Vagina (tissue), 2 donors: ENCODE measurements at regions not wholly inside any gene's neighbourhood (a gene's known extent, or its start where the extent isn't known, plus 50 kb on each side); places are given as distances from the start of the nearest gene placed in this dataset.

Source experiments
- DNase-seq, 2 donors: peaks; one replicate each; pipeline ENCODE4 v3.0.0-alpha.2; 2017; ENCODE audit errors: extremely low spot score in 2 of 2
- H3K27ac ChIP-seq: fragments of 200-600 bp; sonication (generic); one replicate; pipeline ENCODE4 v1.5.1; 2019
- H3K27me3 ChIP-seq: fragments of 200-600 bp; sonication (generic); one replicate; pipeline ENCODE4 v1.5.1; 2019
- H3K36me3 ChIP-seq, 2 donors: fragments of 200-600 bp; sonication (generic); one replicate each; pipeline ENCODE4 v1.5.1; 2017 to 2019
- H3K4me1 ChIP-seq: fragments of 200-600 bp; sonication (generic); one replicate; pipeline ENCODE4 v1.5.1; 2019
- H3K4me3 ChIP-seq, 2 donors: fragments of 200-600 bp; sonication (generic); 1 replicate in 1 of 2; 2 replicates in 1 of 2; pipeline ENCODE4 v1.5.1; 2016 to 2019
- H3K9me3 ChIP-seq: fragments of 200-600 bp; sonication (generic); one replicate; pipeline ENCODE4 v1.5.1; 2019
- CTCF ChIP-seq, 3 experiments: fragments of 450-650 bp in 2 of 3; fragments of 200-600 bp in 1 of 3; sonication (generic) in 1 of 3; IDR thresholded peaks; one replicate each; pipeline ENCODE4 v1.5.1; 2017 to 2019; ENCODE audit warnings: antibody characterized with exemption in 3 of 3, mild to moderate bottlenecking in 2 of 3, moderate library complexity in 2 of 3
- POLR2A ChIP-seq, 2 donors: fragments of 450-650 bp; IDR thresholded peaks; one replicate each; pipeline ENCODE4 v1.6.1; 2017; ENCODE audit warnings: antibody characterized with exemption in 2 of 2, mild to moderate bottlenecking in 2 of 2, moderate library complexity in 2 of 2
- POLR2AphosphoS5 ChIP-seq, 2 donors: sonication (generic); formaldehyde crosslinking; IDR thresholded peaks; one replicate each; pipeline ENCODE4 v1.9.0; 2017; ENCODE audit warnings: antibody characterized with exemption in 2 of 2, mild to moderate bottlenecking in 2 of 2, low read depth in 1 of 2; ENCODE audit not compliant: insufficient read depth in 1 of 2
- intact Hi-C: fragments of 100-400 bp; cut with DNase I; formaldehyde crosslinking; loops from one replicate; pipeline ENCODE4 v1.15.1; 2023

DNA sequence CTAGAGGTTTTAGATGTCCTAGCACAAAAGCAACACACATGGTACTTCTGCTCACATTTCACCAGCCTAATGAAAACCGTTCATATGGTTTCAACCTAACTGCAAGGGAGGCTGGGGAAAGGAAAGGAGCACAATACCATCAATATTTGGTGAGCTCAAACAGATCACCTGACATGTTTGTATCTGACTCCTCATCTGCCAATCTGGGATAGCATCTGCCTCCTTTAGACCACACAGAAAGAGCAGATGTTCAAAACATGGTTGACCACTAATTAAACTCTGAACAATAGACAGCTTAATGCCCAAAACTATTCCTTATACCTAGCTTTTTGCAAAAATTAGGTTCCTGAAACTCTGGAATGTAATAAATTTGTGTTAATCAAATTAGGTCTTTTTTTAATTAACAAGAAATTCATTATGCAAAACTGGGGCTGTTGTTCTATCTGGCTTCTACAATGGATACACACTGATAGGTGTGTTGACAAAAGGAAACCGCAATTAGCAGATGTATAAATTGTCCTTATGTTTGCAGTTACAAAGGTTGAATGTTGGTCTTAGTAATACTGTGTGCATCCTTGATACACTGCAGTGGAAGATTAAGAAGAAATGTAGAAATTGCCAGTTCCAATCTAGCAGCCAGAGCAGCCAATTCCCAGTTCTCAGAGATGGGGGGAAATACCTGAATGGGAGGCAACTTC lies 89.3 kb downstream of the DUSP6 start:
- no peak overlapping the region for H3K4me3 ChIP-seq
- H3K4me1 ChIP-seq = no peaks in the 10 kb centered on the region
- TF ChIP-seq CTCF (IDR thresholded peaks at IDR 0.05) (no peak), POLR2AphosphoS5 (IDR thresholded peaks at IDR 0.05; ENCODE audit: insufficient read depth in 1 of 2, low read depth in 1 of 2) (no peak), POLR2A (IDR thresholded peaks at IDR 0.05) (no peak)

GRCh38 chr12:89261982-89262381 lies 90.3 kb downstream of the DUSP6 start:
- DNase-seq = no peak
- H3K27ac ChIP-seq = no peak overlapping the region

More for the DNA sequence above, 89.3 kb downstream of the DUSP6 start:
- no peak for DNase-seq
- Histone ChIP-seq H3K27me3 (no peaks in the 10 kb centered on the region), H3K27ac (no peak overlapping the region), H3K36me3 (no peaks in the 10 kb centered on the region), H3K9me3 (no peaks in the 10 kb centered on the region)
- intact Hi-C loops = no loop called here

DNA sequence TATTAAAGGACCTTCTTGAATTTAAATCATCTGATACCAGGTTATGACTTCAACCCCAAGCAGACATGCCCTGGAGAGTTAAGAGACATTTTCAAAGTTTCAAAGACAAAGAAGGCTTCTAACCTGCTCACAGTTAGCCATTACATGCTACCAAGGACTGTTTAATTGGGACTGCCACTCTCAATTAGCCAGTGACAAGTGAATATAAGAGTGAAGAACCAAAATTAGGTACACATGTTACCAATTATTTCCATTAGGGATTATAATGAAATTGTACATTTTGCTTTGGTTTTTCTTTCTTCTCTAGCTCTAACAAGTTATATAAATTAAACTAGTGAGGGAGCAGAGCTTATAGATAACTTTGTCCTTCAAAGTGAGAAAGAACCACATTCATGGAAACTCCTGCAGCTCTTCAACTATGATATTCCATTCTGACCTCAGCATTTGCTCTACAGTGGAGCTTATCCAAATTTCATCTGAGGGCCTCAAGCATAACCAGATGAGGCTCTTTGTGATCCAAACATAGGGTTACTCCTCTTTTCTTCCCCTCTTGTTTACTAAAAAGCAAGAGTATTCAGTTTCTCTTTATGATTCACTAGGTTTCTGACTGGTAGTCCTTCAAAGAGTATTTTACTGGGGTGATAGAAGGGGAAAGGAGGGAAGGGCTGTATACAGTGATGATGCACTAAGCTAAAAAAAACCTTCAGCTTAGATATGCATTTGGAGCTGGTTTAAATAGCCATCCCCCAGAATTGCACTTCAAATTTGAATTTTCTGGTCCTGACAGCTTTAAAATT lies 91.3 kb downstream of the DUSP6 start:
- TF ChIP-seq POLR2A (IDR thresholded peaks at IDR 0.05) = no peak
- no peak for TF ChIP-seq POLR2AphosphoS5 (IDR thresholded peaks at IDR 0.05; ENCODE audit: insufficient read depth in 1 of 2, low read depth in 1 of 2)
- no peak for TF ChIP-seq CTCF (IDR thresholded peaks at IDR 0.05)
- no peak overlapping the region for H3K4me3 ChIP-seq
- H3K36me3 ChIP-seq = no peaks in the 10 kb centered on the region
- intact Hi-C loops = no loop called here
- H3K27me3 ChIP-seq = no peaks in the 10 kb centered on the region
- H3K4me1 ChIP-seq = no peaks in the 10 kb centered on the region
- H3K27ac ChIP-seq = no peak overlapping the region
- DNase-seq = no peak
- no peaks in the 10 kb centered on the region for H3K9me3 ChIP-seq

More at GRCh38 chr12:89261982-89262381, 90.3 kb downstream of the DUSP6 start:
- Histone ChIP-seq H3K4me3 (no peak overlapping the region), H3K27me3 (no peaks in the 10 kb centered on the region), H3K4me1 (no peaks in the 10 kb centered on the region), H3K9me3 (no peaks in the 10 kb centered on the region), H3K36me3 (no peaks in the 10 kb centered on the region)
- TF ChIP-seq POLR2A (IDR thresholded peaks at IDR 0.05) (no peak), CTCF (IDR thresholded peaks at IDR 0.05) (no peak), POLR2AphosphoS5 (IDR thresholded peaks at IDR 0.05; ENCODE audit: insufficient read depth in 1 of 2, low read depth in 1 of 2) (no peak)
- intact Hi-C loops = no loop called here

- intact Hi-C loops = no loop called here
- no peaks in the 10 kb centered on the region for H3K27me3 ChIP-seq
- no peaks in the 10 kb centered on the region for H3K4me1 ChIP-seq
- no peak overlapping the region for H3K4me3 ChIP-seq
- H3K9me3 ChIP-seq = no peaks in the 10 kb centered on the region
- H3K36me3 ChIP-seq = no peaks in the 10 kb centered on the region
- no peak overlapping the region for H3K27ac ChIP-seq
- no peak for DNase-seq
- TF ChIP-seq POLR2AphosphoS5 (IDR thresholded peaks at IDR 0.05; ENCODE audit: insufficient read depth in 1 of 2, low read depth in 1 of 2) = no peak
- TF ChIP-seq CTCF (IDR thresholded peaks at IDR 0.05) = no peak
- TF ChIP-seq POLR2A (IDR thresholded peaks at IDR 0.05) = no peak
Observed at GRCh38 chr12:89259821-89260220, 92.5 kb downstream of the DUSP6 start.
